Urothelium cell line (cell line): ENCODE measurements at regions not wholly inside any gene's neighbourhood (a gene's known extent, or its start where the extent isn't known, plus 50 kb on each side); places are given as distances from the start of the nearest gene placed in this dataset.

Experiments used
- DNase-seq: peaks from one replicate; pipeline ENCODE4 v3.0.0; 2011; ENCODE audit warnings: low spot score, mixed read lengths
- FAIRE-seq: peaks from 2 replicates; lab custom pipeline; 2011; peaks lifted over from hg19 to GRCh38; lab: Jason Lieb, UNC

DNA sequence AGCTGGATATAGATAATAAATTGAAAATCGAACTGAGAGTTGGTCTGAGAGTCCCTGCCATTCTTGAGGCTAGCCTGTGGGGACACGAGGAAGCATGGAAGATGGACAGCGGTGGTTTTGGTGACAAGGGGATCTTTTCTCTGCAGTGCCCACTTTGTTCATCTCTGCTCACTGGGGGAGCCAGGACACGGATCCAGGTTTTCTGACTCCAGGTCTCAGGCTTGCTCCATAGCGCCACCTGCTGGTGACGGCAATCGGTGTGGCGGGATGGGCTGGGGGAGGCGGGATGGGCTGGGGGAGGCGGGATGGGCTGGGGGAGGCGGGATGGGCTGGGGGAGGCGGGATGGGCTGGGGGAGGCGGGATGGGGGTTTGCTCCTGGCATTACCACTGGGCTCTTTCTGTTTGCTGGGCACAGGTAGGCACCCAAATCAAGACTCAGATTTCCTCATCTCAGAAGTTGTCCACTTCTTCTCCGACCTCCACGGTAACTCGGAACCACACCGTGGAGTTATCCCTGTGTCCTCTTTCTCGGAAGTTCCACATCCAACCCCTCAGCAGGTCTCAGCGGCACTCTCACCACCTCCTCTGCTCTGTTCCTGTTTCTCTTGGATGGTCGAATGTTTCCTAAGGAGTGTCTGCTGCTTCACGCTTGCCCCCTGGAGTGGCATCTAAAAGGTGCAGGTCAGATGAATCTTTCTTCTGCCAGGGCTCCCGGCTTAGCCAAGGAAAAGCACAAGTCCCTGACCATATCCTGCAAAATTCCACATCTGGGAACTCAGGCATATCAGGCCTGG, 142.4 kb downstream of the CYLD start:
- FAIRE-seq (no peak), DNase-seq (peak; percentile 48)

DNA sequence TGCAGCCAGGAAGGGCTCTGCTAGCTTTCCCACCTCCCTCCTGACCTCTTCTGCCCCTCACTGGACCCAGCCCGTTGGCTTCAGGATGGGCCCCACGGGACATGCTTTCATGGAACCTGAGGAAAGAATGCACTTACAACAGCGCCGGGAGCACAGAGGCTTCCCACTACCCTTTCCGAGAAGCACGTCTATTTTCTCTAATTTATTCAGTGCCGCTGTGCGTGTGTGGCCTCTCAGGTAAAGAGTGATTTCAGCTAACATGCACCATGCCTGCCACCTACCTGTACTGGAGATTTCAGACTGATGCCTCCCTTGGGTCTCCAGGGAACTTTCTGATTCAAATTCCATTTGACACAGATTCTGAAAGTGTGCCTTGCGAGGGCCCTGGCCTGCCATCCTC, 140.1 kb downstream of the CYLD start:
- DNase-seq: no peak
- no peak for FAIRE-seq

DNA sequence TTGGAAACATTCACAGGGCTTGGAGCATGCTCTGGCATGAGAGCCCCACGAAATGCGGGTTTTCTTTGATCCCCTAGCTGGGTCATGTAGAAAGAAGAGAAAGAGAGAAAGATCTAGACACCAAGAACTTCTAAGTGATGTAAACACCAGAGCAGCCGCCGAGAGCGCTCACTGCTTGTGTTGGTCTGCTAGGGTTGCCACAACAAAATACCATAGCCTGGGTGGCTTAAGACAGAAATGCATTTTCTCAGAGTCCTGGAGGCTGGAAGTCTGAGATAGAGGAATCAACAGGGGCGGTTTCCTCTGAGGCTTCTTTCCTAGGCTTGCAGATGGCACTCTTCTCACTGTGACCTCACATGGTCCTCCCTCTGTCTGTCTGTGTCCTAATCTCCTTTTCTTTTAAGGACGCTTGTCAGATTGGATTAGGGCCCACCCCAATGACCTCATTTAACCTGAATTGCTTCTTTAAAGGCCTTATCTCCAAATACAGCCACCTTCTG, 139.5 kb downstream of the CYLD start:
- FAIRE-seq: no peak
- no peak for DNase-seq

DNA sequence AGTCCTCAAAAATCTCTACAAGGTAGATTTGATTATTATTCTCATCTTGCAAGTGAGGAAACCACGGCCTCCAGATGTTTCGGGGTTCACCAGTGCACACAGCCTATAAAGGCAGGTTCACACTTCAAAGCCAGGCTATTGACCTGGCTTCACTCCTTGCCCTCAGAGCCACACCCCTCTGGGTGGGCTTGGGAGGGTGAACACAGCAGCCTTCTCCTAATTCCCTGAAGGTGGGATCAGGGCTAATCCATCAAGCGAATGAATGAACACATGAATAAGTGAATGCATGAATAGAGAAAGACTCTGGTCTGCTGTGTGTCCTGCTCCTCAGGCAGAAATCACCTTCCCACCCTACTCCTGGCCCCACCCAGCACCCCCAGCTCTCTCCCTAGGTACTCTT, 139.0 kb downstream of the CYLD start:
- DNase-seq (no peak), FAIRE-seq (no peak)

DNA sequence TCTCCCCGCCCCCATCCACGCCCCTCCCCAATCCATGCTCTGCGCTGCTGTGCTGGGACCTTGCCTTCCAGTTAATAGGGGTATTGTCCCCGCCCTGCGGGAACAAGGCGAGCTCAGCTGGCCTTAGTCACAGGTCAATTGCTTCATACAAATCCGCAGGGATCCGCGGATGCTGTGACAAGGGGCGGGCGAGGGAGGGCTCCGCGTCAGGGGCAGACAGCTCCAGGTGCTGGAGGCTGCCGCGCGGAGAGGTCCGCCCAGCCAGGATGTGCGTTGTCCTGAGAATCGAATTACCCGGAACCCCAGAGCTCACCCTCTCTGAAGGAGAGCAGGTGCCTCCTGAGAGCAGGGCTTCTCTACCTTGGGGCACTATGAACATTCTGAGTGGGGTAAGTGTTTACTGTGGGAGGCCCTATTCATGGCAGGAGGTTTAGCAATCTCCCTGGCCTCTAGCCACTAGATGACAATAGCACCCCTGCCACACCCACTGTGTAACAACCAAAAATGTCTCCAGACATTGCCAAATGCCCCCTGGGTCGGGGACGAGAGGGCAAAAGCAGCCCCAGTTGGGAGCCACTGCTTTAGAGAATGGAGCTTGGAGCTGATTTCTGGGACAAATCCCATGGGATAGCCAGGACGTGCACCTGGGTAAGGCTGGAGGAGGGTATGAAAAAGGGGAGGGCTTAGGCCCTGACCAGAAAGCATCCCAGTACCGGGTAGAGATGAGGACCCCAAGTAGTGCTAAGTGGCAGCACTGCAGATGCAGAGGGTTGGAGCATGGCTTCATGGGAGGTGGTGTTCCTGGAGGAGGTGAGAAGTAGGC, 138.2 kb downstream of the CYLD start:
- DNase-seq (no peak), FAIRE-seq (no peak)

DNA sequence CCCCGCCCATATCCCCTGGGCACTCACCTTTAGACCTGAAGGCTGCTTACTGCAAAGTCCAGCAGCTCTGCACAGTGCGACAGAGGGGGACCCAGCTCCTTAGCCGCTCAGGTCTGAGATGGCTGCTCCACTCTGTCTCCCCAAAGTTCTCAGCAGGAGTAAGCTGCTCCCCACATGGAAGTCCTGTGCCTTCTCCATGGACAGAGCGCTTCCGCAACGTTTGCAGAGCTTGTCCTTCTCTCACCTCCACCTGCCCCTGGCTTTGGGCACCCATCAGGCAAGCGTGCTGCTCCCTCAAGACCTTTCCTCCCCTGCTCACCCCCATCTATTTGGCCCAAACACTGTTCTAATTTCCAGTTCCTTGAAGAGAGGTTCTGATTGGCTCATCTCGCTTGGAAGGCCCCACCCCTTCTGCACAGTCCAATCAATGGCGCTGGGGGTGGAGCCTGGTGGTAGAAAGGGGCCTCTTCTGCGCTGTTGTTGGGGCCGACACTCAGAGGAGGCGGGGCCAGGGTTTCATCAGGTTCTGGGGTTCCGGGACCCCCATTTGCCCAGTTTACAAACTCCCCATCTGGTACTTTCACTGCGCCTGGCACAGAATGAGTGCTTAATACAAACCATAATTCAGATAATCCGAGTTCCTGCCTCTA, 137.2 kb downstream of the CYLD start:
- no peak for DNase-seq
- no peak for FAIRE-seq

DNA sequence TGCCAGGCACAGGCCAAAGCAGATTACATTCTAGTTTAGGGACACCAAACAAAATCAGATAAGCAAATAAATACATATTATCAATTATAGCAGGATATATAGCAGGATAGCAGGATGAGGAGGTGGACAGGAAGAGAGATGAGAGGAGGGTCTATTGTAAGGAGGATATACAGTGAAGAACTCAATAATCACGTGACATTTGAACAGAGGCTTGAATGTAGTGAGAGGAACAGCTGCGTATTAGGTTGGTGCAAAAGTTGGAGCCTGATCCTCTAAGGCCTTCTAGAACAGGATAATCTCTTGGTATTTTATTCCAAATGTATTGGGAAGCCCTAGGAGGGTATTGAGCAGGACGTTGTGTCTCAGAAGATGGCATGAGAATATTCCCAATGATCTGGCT, 136.7 kb downstream of the CYLD start:
- DNase-seq: no peak
- no peak for FAIRE-seq

DNA sequence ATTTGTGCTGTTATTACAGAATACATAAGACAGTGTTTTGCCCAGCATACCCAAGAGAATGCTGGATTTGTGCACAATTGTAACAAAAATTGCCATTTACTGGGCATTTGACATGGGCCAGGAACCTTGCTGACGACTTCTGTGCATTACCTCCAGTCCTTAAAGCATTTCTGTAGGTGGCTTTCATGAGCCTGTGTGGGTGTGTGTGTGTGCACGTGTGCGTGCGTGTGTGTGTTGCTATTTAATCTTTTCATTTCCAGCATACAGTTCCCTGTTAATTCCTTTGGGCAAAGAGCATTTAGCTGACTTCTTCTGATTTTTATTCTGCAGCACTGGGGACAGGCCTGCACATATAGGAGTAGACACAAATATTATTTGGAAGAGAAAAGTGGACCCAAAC, 134.4 kb downstream of the CYLD start:
- FAIRE-seq: no peak
- DNase-seq: no peak

DNA sequence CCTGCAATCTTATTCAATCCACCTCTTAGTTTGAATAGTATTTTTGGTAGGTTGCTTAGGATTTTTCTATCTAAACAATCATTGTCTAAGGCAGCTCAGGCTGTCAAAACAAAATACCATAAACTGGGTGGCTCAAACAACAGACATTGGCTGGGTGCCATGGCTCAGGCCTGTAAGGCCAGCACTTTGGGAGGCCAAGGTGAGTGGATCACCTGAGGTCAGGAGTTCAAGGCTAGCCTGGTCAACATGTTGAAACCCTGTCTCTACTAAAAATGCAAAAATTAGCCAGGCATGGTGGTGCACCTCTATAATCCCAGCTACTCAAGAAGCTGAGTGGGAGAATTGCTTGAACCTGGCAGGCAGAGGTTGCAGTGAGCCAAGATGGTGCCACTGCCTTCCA, 126.7 kb downstream of the CYLD start:
- FAIRE-seq (no peak), DNase-seq (no peak)

DNA sequence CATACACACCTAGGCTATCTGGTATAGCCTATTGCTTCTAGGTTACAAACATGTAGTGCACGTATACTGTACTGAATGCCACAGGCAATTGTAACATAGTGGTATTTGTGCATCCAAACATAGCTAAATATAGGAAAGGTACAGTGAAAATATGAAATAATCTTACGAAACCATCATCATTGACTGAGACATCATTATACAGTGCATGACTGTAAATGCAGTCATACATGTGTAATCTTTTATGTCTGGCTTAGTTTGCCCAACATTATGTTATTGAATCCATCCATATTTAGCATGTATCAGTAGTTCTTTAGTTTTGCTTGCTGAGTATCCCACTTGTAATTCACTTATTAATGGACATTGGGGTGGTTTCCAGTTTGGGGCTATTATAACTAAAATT, 124.9 kb downstream of the CYLD start:
- no peak for FAIRE-seq
- DNase-seq: no peak

DNA sequence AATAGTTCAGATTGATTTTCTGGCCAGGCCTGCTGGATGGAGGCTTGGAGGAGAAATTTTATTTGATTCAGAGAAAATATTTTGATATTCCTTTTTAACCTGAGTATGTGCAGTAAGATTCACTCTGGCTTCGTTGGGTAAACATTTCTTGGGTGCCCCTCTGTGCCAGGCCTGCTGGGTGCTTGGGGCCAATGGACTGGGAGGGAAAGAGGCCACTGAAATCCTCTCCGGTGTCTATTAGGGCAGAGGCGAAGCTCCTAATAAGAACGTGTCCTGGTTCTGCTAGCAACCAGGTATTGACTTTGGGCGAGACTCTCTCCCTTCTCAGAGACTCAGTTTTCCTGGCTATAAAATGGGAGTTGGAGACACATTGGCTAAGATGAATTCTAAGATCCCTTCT, 122.5 kb downstream of the CYLD start:
- FAIRE-seq (no peak), DNase-seq (no peak)

DNA sequence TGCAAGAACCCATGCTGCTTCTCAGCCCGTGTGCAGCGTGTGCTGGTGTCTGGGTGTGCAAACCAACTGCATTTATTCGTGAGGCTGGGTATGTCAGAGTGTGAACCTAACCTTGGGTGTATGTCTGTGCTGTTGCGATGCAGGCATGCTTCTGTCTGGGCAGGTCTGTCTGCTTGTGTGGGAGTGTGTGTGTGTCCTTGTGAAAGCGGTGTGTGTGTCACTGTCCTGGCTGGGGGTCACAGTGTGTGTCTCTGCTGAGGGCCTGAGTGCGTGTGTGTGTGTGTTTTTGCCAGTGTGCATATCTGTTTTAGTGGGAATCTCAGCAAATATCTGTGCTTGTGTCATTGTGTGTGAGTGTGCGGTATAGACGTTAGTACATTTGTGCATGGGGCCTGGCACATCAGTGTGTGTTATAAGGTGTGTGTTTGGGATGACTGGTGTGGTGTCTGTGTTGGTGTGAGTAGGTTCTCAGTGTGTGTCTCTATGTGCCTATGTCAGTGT, 121.8 kb downstream of the CYLD start:
- no peak for DNase-seq
- peak; percentile 17 for FAIRE-seq

DNA sequence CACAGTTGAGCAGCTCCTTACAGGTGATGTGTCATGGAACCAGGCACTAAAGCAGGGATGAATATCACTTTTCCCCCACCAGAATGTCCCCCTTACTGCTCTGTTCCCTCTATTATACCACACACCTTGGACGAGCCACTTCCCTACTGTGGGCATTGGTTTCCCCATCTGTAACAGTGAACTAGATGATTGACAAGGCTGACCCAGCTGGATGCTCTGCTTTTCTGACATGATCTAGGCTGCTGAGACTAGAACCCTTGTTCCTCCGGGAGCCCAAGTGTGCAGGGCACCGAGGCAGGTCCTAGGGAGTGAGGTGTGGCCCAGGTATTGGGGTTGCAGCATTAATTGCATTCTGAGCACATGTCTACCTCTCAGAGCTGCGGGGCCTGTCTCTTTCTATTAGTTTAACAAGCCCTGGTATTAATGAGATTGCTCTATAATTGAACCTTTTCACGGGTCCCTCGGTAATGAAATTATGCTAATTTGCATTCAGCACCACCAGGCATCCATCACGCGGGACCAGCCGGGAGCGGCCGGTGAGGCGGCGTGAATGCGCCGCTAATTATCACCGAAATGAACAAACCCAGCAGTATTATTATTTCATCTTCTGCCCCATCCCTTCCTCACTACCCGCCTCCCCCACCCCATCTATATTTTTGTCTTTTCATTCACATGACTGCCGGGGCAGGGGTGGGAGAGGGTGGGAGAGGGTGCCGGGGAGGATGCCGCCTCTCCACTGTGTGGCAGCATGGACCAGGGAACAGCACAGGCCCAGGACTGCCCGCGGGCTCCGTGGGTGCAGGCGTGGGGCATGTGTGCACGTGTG, 121.1 kb downstream of the CYLD start:
- DNase-seq (no peak), FAIRE-seq (no peak)

DNA sequence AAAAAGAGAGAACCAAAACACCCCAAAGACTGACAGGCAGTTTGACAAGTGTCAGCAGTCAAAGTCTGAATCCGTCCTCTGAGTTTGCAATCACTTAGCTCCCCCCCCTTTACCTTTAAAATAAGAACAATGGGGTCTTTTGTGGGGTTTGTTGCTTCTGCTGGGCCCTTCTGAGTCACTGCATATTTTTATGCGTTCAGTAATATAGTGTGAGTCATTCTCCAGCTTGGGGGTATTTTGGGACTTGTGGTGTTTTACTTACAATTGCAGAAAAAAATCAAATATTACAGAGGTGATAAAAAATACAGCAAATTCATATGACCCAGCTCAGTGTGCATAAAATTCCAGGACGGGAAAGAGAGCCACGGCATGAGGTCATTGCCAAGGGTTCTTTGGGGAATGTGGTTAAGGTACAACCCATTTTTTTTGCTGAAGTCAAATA, 120.1 kb downstream of the CYLD start:
- FAIRE-seq (no peak), DNase-seq (peak; percentile 85)

DNA sequence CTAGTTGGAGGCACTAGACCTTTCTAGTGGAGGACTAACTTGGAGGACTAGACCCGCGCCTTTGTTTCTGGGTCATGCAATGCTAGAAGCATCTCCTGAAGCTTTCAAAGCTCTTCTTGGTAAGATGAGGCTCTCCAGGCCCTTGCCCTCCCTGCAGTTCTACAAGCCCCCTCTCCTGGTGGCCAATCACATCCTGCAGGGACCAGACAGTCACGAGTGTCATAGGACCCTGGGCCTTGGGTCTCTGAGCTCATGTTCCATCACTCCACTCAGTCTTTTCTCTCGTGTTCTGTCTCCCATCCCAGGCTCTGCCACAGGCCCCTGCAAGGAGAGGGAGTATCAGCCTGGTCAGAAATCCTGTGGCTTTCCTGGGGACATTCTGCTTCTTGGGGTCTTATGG, 119.6 kb downstream of the CYLD start:
- DNase-seq: no peak
- FAIRE-seq: no peak

DNA sequence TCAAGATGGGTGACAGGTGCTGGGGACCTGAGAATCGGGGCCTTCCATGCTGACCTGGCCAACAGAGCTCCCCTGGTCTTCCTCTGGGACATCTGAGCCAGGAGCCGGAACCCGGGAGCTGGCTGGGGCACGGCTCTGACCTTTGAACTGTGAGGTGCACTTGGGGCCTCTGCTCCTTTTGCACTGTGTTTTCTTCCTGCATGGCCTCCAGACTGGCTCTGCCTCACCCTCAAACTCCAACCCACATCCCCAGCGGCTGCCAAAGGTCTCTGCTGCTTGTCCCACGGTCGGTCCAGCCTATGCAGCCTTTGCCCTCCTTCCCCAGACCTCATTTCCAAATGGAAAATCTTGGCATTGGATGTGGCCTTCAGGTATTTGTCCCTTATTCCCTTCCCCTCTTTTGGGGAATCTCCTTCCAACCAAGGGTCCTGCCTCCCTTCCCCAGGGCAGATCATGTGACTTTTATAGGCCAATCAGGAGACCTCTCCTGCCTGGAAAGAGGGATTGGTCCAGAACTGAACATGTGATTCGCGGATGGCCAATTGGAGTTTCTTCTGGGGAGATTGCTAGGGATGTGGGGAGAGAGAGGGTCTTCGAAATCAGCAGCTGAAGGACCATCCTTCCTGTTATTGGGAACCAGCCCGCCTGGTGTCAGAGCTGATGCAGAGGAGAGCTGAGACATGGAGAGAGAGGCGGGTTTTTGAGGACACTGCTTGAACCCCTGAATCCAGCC, 117.9 kb downstream of the CYLD start:
- FAIRE-seq: no peak
- no peak for DNase-seq

DNA sequence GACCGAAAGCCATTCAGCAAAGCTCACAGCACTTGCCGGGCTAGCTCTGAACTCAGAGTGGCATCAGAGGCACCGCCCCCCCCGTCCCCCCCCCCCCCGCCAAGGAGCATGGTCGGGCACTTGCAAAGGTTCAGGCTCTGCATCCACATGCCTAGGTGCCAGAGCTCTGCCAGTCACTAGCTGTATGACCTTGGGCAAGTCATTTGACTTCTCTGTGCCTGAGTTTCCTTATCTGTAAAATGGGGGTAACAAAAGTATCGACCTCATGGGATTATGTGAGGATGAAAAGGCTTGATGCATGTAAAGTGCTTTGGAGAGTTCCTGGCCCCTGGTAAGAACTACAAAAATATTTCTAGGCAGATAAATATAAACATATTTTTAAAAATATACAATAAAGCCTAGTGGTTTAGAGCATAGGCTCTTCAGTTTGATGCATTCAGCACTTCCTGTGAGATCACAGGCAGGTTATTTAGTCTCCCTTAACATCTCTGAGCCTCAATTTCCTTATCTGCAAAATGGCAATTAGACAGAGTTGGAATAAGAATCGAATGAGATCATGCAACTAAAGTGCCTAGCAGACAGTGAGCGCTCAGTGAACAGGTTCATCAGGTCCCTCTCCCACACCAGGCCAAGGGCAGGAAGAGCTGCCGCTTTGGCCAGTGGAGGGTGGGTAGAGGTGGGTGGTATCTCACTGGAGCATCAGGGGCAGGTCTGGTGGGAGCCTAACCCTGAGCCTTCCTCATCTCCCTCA, 117.2 kb downstream of the CYLD start:
- FAIRE-seq (no peak), DNase-seq (no peak)

DNA sequence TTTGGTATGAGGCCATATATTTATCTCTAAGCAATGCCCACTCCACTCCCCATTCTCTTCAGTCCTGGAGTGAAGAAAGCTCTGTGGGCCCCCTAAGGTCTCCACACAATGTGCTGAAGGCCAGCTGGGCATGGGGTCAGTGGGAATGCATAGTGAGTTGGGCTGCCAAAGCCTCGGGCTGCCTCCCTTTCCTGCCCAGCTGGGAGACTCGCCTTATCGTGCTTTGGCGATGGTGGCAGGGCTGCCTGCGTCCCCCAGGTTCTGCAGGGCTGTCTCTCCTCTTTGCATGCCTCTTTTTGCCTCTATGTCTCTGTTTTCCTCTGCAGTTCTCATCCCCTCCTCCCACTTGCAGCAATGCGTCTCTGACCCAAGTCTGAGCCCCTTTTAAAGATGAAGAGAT, 116.5 kb downstream of the CYLD start:
- DNase-seq: no peak
- no peak for FAIRE-seq

DNA sequence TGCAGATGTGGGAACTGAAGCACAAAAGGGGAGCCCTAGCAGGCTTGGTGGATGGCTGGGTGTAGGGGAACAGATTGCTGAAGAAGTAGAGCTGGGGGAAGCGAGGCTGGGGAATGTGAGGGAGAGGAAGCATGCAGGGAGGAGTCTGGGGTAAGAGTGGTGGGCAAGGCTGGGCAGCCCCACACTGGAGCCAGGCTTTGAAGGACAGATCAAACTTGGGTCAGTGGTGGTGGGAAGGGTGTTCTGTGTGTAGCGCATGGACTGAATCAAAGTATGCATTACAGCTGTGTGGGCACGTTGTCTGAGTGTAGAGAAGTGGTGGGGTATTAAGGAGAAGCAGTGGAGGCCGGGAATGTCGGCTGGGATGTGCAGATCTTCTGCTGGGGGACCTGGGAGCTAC, 116.0 kb downstream of the CYLD start:
- DNase-seq (no peak), FAIRE-seq (no peak)
